Upper lobe of left lung (tissue), 4 donors: ENCODE measurements at regions not wholly inside any gene's neighbourhood (a gene's known extent, or its start where the extent isn't known, plus 50 kb on each side); places are given as distances from the start of the nearest gene placed in this dataset.

Experiments
- EP300 ChIP-seq, 4 donors: sonication (generic); formaldehyde crosslinking; IDR thresholded peaks; one replicate each; pipeline ENCODE4 v1.5.1; 2017; ENCODE audit warnings: antibody characterized with exemption in 4 of 4, control low read depth in 2 of 4
- POLR2A ChIP-seq, 4 donors: fragments of 450-650 bp; IDR thresholded peaks; one replicate each; pipeline ENCODE4 v1.5.1; 2016 to 2017; ENCODE audit warnings: antibody characterized with exemption in 4 of 4, mild to moderate bottlenecking in 2 of 4
- POLR2AphosphoS5 ChIP-seq, 2 donors: sonication (generic); formaldehyde crosslinking; IDR thresholded peaks; one replicate each; pipeline ENCODE4 v1.5.1; 2017; ENCODE audit warnings: antibody characterized with exemption in 2 of 2
- TF ChIP-seq, protein P1 (sequence below), 6 experiments: fragments of 450-650 bp in 4 of 6; fragments of 200-600 bp in 2 of 6; sonication (generic) in 2 of 6; IDR thresholded peaks; one replicate each; pipeline ENCODE4 v1.5.1; 2016 to 2019; ENCODE audit warnings: antibody characterized with exemption in 6 of 6

DNA sequence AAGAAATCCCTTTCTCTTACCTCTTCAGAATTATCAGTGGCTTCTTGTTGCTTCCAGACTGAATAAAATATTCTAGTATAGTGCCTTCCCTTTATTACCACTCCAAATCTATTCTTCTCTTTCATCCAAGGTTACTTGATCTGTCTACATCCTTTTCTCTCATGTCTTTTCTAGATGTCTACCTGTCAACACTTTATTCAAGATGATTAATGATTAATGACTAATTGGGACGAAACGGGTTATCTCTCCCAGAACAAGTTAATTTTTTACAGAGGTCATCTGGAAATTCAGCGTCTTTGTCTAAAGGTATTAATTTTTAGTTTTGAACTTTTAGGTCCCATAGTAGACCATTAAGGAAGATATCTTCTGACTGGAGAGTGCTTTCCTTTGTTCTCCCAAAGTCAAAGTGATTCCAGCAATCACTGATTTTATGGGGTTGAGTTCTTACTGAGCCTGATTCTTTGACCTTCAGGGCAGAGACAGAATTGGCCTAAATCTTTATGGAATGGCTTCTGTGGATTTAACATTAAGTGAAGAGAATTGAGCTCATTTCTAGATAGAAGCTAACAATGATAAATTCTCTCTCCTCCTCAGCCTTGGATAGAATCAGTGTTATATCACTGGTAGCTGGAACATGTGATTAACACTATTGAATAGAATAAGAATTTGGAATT, 335.4 kb upstream of the TEX13C start:
- TF ChIP-seq EP300 (IDR thresholded peaks at IDR 0.05) (no peak), POLR2A (IDR thresholded peaks at IDR 0.05) (no peak), POLR2AphosphoS5 (IDR thresholded peaks at IDR 0.05) (no peak)
- TF ChIP-seq, protein P1, sequence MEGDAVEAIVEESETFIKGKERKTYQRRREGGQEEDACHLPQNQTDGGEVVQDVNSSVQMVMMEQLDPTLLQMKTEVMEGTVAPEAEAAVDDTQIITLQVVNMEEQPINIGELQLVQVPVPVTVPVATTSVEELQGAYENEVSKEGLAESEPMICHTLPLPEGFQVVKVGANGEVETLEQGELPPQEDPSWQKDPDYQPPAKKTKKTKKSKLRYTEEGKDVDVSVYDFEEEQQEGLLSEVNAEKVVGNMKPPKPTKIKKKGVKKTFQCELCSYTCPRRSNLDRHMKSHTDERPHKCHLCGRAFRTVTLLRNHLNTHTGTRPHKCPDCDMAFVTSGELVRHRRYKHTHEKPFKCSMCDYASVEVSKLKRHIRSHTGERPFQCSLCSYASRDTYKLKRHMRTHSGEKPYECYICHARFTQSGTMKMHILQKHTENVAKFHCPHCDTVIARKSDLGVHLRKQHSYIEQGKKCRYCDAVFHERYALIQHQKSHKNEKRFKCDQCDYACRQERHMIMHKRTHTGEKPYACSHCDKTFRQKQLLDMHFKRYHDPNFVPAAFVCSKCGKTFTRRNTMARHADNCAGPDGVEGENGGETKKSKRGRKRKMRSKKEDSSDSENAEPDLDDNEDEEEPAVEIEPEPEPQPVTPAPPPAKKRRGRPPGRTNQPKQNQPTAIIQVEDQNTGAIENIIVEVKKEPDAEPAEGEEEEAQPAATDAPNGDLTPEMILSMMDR (IDR thresholded peaks at IDR 0.05), result no peak
